ENCODE measurements at regions not wholly inside any gene's neighbourhood (a gene's known extent, or its start where the extent isn't known, plus 50 kb on each side); places are given as distances from the start of the nearest gene placed in this dataset.

DNA sequence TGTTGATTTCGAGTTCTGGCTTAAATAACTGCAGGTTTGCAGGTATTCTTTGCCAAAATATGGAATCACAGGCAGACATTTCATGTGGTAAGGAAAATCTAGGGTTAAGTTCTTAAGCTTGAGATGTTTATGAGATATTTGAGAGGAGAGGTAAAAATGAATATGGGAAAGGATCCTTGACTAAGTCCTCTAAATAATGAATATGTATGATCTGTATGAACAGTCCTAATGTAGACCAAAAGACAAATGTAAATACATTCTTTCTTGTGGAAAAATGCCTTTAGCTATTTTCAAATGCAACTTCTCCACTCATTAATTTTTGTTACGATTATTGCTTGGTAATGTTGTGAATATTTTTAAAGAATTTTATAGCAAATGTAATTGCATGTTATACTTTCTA lies 1632.6 kb downstream of the SUCLG1 start:
- TF ChIP-seq CTCF (IDR thresholded peaks at IDR 0.05) (no peak), ZFX (IDR thresholded peaks at IDR 0.05; ENCODE audit: borderline replicate concordance) (no peak)
- no peak overlapping the region for H3K27ac ChIP-seq

- TF ChIP-seq ZFX (IDR thresholded peaks at IDR 0.05; ENCODE audit: borderline replicate concordance) (no peak), CTCF (IDR thresholded peaks at IDR 0.05) (no peak)
- no peak overlapping the region for H3K27ac ChIP-seq
Measured at GRCh38 chr2:82825410-82826090, 1633.5 kb downstream of the SUCLG1 start.

DNA sequence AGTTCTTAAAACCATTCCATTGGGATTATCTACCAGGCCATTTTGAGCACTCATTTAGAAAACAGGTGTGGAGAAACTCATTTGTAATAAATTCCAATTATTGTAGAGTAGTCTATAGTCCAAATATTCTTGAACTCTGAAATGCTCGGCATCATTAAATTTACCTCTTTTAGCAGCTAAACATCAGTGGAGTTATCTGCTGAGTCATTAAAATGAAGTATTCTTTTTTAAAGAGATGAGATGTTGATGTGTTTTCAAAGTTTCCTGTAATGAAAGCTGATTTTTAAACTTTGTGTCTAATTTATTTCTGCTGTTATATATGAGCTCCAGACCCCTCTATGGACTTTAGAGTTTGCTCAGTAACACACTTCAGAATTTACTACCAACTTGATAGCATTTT lies 1635.2 kb downstream of the SUCLG1 start:
- no peak overlapping the region for H3K27ac ChIP-seq
- TF ChIP-seq CTCF (IDR thresholded peaks at IDR 0.05) (no peak), ZFX (IDR thresholded peaks at IDR 0.05; ENCODE audit: borderline replicate concordance) (no peak)

GRCh38 chr2:82819951-82820350 lies 1639.1 kb downstream of the SUCLG1 start:
- H3K27ac ChIP-seq = no peak overlapping the region
- TF ChIP-seq CTCF (IDR thresholded peaks at IDR 0.05) = no peak
- no peak for TF ChIP-seq ZFX (IDR thresholded peaks at IDR 0.05; ENCODE audit: borderline replicate concordance)

GRCh38 chr2:82814146-82814545 lies 1644.9 kb downstream of the SUCLG1 start:
- no peak overlapping the region for H3K27ac ChIP-seq
- no peak for TF ChIP-seq CTCF (IDR thresholded peaks at IDR 0.05)
- TF ChIP-seq ZFX (IDR thresholded peaks at IDR 0.05; ENCODE audit: borderline replicate concordance) = no peak

DNA sequence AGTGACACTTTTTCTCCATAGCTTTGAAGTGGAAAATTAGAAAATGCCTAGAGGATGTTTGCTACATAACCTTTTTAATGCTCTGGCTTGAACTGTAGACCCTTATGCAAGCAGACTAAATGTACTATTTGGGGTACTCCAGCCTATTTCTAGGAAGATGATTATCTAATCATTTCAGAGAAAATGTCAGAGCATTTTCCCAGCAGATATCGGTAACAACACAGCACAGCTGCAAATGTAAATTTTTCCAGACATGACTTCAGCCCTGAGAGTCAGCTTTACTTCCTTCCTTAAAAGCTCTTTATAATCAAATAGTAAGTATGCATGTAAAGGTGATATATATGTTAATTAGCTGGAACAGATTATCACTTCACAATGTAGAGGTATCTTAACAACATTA lies 1647.1 kb downstream of the SUCLG1 start:
- no peak overlapping the region for H3K27ac ChIP-seq
- TF ChIP-seq ZFX (IDR thresholded peaks at IDR 0.05; ENCODE audit: borderline replicate concordance) = no peak
- TF ChIP-seq CTCF (IDR thresholded peaks at IDR 0.05) = no peak

- no peak for TF ChIP-seq ZFX (IDR thresholded peaks at IDR 0.05; ENCODE audit: borderline replicate concordance)
- no peak for TF ChIP-seq CTCF (IDR thresholded peaks at IDR 0.05)
- H3K27ac ChIP-seq = no peak overlapping the region
Measured at GRCh38 chr2:82803307-82803706, 1655.8 kb downstream of the SUCLG1 start.

All from 22Rv1 (cell line).